HTR-8/SVneo (cell line): ENCODE measurements at regions not wholly inside any gene's neighbourhood (a gene's known extent, or its start where the extent isn't known, plus 50 kb on each side); places are given as distances from the start of the nearest gene placed in this dataset.

ENCODE experiments used
- DNase-seq: peaks from one replicate; pipeline ENCODE4 v3.0.0; 2011; ENCODE audit warnings: low spot score, mixed read lengths; ENCODE audit not compliant: insufficient read length
- FAIRE-seq: peaks from 2 replicates; lab custom pipeline; 2011; peaks lifted over from hg19 to GRCh38; lab: Jason Lieb, UNC

DNA sequence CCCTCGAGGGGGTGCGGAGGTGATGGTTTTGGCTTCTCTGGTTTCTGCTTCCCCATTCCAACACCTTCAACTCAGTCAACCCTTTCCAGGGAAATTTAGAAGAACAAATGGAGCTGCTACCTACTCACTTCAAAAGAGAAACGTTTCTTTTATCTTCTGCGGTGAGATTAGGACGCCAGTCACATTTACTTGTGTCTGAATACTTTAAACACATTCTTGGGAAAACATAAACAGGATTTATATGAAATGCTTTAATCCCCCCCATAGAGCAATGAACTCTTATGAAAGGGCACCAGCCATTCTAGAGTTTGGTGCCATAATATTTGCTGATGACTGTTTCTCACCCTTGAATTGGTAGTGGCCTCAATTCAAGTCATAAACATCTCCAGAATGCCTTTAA lies 253.2 kb upstream of the APCDD1 start:
- FAIRE-seq = no peak
- no peak for DNase-seq

DNA sequence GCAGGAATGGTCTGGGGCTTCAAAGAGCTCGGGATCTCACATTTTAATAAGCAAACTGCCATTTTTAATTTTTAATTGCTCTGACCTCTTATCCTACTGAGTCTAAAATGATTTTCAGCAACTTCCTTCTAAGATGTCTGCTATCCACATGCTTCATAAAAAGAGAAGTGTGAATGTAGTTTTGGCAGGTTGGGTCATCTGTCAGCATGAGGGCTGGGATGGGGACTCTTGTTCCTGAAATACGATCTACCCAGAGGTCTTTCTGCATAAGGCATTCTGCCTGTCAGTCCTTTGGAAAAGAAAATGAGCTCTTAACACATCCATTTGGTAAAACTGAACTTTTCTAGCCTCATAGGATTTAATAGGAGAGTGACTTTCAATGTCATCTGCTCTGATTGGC lies 252.8 kb upstream of the APCDD1 start:
- DNase-seq (no peak), FAIRE-seq (no peak)

DNA sequence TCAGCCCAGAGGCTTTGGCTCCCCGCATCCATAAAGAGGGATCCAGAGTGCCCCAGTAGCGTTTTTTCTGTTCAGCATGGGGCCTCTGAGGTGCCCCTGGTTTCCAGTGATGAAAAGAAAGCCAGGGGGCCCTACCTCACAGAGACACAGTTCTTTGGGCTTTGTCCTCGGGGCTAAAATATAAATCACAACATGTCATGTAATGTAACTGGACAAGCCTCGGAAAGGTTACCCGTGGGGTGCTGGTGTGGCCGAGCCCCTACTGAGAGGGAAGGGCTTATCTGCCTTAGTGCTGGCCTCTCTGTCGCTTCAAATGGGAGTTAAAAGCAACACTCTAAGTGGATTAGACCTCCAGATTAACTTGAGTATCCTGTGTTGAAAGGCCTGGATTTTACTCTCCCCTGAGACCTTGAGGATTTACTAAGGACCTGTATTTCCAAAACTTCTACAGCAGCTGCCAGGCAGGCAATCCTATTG lies 251.6 kb upstream of the APCDD1 start:
- FAIRE-seq (no peak), DNase-seq (no peak)

DNA sequence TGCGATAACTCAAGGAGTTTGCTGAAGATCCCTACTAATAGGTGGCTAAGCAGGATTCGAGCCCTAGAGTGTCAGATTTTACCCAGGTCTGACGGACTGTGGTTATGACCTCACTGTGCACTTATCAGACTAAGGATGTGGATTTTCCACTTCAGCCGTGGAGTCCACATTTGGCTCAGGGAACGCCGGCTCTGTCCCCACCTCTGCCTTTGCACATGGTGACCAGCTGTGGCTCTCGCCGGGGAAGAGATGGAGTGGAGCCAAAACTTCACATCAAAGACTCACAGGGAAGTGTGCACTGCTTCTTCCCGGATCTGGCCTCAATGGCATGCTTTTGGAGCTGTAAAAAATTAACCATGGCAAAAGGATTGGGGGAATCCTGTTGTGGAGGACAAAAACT lies 249.3 kb upstream of the APCDD1 start:
- FAIRE-seq (no peak), DNase-seq (no peak)

DNA sequence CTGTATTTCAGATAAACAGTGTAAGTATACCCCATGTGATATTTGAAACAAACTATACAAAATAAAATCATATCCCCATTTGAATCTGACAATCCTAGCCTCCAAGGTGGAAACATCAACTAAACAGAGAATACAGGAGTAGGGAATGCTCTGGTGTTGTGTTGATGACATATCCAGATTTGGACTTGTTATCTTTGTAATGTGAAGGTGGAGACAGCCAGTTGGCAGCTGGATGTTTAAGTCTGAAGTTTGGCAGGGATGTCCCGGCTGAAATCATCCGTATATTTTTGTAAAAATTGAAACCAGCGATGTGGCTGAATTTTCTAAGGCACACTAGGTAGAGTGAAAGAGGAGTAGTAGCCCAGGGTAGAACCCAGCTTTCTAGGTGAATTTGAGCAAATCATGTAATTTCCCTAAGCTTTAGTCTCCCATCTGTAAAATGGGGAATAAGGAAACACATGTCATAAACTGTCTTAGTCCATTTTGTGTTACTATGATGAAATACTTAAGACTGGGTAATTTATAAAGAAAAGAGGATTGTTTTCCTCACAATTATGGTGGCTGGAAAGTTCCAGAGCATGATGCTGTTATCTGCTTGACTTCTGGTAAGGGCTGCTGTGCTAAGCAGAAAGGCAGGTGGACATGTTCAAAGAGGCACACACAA lies 246.6 kb upstream of the APCDD1 start:
- DNase-seq = no peak
- no peak for FAIRE-seq

DNA sequence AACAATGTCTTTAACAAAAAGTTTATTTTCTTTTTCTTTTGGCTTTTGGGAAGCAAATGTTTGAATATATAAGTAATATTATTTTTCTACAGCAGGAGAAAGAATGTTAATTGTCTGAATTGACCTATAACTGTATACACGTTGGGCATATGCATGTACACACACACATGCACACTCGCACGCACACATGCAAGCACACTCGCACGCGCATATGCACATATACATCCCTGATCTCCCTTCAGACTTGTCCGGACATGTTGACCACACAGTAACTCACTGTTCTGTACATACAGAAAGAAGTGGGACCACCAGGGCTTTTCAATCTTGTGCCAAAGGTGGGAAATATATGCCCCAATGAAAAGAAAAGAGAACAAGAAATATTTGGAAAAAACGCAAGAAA lies 245.1 kb upstream of the APCDD1 start:
- FAIRE-seq = no peak
- DNase-seq = no peak

DNA sequence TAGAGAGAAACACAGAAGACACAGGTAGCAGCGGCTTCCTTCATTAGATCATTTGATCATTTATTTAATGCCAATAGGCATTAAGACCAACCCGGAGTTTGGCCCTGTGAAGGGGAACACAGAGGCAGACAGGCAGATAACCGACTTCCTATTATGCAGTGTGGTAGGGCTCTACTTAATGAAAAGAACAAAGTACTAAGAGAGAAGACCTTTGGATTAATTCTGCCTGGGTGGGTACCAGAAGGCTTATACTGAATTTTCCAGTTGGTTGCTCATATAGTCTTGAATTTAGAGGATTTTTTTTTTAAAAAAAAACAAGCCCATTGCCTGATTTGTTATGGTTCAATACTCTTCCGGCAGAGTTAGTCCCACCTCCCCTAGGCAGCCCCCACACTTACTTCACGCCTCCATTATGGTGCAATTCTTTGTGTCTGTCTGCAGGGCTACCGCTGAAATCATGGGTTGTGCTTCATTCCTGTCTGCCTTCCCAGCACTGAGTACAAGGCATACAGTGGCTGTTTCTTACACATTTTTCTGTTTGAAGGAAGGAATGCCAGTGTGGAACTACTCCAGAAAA lies 244.3 kb upstream of the APCDD1 start:
- DNase-seq (no peak), FAIRE-seq (no peak)

DNA sequence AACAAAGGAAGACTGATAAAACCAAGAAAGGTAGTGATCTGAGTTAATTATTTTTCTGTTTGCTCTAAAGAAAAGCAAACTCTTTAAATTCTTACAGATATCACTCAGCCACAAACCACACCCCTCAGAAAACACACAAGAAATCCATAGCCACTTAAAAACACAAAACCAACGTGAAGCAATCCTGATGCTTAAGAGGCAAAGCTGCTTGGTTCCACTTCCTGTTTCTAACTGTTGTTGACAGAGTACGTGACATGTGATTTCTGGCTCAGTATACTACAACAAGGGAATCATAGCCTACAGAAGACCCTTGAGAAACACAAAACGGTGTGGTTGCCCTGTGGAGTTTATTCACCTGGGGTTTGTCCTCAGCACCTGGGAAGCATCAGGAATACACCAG lies 240.9 kb upstream of the APCDD1 start:
- no peak for FAIRE-seq
- no peak for DNase-seq

DNA sequence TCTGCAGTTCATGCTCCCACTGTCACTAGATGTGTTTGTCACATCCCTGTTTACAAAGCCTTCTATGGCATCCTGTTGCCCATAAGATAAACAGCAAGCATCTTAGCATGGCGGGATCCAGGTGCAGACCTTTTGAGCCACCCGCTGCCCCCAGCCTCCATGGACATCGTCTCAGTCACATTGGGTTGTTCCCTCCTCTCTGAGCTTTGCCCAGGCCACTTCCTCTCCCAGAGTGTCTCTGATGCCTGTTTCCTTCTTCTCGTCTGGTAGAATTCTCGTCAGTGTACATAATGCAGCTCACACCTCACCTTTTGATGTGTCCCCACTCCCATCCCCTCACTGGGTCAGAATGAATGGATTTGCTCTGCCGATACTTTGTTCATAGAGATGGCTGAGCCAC lies 239.0 kb upstream of the APCDD1 start:
- no peak for FAIRE-seq
- no peak for DNase-seq

DNA sequence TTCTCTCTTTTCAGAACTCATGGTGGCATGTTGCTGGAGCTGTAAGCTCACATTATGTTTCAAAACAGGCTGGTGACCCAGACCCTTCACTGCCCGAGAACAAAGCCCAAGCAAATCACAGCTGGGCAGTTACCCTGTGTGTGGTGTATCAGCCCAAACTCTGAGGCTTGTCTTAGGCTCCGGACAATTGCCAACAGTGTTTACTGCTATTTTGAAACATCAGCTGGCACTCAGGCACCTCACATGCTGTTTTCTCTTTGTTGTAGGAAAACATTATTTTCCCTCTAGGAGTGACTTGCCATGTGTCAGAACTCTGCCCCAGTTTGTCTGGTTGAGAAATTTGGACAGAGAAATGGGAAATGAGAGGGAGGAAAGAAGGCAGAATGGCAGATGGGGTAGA lies 237.6 kb upstream of the APCDD1 start:
- no peak for FAIRE-seq
- no peak for DNase-seq

DNA sequence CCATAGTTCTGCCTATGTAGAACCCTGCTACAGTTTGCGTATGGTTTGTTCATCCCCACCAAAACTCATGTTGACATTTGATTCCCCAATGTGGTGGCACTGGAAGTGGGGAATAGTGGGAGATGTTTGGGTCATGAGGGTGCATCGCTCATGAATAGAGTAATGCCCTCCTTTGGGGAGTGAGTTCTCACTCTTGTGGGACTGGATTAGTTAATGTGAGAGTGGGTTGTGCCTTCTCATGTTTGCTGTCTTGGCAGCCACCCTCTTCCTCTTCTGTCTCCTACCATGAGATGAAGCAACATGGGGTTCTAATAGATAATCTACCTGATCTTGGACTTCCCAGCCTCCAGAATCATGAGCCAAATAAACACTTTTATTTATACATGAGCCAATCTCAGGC lies 237.2 kb upstream of the APCDD1 start:
- DNase-seq = no peak
- FAIRE-seq = no peak

DNA sequence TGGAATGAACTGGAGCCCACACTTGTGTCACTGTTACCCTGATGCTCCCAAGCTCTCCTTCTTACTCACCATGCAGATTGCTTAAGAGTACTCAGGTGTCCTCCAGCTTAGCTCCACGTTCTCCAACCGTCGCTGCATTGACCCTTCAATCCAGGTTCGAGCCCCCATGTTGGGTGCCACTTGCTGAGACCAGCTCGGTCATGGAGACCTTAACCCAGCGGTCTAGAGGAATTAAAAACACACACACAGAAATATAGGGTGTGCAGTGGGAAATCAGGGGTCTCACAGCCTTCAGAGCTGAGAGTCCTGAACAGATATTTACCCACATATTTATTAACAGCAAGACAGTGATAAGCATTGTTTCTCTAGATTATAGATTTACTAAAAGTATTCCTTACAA lies 229.1 kb upstream of the APCDD1 start:
- FAIRE-seq (no peak), DNase-seq (no peak)

DNA sequence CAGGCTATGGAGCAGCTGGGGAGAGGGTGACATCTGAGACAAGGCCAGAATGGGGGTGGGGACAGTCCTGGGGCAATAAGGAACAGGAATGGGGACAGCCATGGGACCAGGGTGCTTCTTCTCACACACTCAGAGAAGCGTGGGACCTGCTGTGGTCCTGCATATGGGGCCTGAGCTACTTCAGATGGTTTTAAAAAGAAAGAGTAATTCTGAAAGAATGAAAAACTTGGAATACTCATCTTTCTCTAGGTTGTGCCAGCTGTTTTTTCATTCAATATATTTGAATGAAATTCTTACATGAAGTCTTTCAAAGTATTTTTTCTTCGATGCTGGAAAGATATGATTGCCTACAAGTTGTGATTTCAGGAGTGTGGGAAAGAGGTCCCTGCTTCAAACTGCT lies 227.5 kb upstream of the APCDD1 start:
- no peak for DNase-seq
- FAIRE-seq = no peak

DNA sequence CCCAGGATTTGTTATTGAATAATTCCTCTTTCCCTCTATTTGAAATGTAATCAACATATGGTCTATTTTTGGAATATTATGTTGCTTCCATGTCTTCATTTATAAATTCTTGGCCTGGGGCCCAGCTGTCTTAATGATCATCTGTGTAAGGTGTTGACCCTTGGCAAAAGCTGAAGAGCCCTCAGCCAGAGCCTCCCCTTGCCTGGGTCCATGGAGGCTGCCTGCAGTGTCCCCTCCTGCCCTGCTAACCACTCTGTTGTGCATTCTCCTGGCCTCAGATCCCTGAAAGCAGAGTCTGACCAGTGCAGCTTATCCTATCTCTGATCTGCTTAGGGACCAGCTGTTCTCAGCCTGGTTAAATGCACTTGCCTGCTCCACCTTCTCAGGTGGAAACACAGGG lies 226.1 kb upstream of the APCDD1 start:
- DNase-seq (no peak), FAIRE-seq (no peak)

DNA sequence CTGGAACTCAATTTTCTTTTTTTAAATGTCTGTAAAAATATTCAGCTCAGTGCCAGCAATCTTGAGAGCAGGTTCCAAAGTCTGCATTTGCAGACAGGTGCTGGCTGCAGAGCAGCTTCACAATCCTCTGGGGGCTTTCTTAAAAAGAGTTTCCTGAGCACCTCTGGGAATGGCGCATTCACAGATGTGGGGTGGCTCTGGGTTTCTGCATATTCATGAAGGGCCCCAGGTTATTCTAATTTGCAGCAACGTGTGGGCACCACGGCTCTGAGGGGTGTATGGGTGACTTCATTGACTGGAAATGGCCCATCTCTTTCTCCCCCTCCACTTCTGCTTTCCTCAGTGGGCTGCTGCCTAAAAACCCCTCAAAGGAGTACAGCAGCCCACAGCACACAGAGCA lies 225.0 kb upstream of the APCDD1 start:
- FAIRE-seq = no peak
- no peak for DNase-seq

DNA sequence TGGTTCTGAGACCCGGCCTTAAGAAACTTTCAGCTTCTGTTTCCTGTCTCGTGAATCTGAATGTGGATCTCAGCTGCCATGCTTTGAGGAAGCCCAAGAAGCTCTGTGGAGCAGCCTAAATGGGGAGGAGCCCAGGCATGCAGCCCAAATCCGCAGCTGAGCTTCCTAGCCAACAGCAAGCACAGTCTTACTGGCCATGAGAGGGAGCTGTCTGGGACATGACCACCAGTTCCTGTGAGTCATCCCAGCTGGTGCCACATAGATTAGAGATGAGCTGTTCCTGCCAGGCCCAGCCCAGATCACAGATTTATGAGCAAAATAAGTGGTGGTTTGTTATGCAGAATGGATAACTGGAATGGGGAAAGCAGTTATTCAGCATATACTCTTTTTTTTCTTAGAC lies 224.4 kb upstream of the APCDD1 start:
- DNase-seq = peak; percentile 62
- peak; percentile 44 for FAIRE-seq

DNA sequence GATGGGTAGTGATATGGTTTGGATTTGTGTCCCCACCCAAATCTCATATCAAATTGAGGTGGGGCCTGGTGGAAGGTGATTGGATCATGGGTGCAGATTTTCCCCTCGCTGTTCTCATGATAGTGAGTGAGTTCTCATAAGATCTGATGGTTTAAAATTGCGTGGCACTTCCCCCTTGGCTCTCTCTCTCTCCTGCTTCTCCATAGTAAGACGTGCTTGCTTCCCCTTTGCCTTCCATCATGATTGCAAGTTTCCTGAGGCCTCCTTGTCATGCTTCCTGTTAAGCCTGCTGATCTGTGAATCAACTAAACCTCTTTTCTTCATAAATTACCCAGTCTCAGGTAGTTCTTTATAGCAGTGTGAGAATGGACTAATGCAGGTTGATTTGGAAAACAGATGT lies 223.2 kb upstream of the APCDD1 start:
- FAIRE-seq = no peak

DNA sequence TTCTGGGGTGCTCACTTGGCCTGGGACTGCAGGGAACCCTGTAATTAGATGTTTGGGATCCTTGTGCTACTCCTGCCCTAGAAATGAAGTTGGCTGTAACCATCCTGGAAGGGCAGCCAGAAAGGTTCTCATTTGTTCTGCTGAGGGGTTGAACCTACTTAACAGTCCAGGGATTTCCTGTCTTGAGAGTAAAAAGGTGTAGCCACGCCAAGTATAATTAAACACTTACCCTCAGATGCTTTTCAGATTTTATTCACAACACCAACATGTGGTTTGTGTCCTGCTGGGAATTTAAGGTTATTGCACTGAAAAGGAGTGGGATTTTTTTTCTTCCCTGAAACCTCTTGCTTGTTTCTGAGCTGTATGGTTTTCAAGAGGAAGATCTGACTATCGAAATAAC lies 222.4 kb upstream of the APCDD1 start:
- DNase-seq = no peak
- FAIRE-seq = no peak

More for the DNA sequence above, 223.2 kb upstream of the APCDD1 start:
- no peak for DNase-seq

DNA sequence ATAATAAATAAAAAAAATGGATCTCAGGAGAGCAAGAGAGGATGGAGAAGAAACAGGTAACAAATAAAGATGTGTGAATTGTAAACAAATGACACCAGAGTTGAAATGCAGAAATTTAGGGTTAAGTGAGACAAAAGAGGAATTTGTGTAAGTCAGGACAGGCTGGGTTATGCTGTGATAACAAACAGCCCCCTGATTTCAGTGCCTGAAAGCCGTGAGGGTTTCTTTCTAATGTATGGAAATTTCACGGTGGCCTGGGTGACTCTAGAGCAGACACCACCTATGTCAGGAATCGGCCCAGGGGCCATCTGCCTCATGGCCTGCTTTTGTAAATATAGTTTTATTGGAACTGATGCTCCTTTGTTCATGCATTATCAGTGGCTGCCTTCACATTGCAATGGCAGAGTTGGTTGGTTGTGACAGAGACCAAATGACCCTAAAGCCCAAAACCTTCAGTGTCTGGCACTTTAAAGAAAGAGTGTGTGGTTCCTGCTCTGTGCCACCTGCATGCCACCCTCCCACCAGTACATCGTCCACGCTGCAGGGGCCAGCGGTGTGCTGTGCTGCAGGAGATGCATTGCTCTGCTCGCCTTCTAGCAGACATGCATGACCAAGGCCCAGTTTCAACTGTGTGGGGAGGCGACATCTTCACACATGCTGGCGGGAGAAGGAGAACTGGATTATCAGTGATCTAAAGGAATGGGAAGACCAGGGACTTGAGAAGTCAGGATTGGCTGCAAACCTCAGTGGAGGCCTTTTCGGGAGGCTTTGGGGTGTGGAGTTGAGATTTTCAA lies 221.2 kb upstream of the APCDD1 start:
- no peak for FAIRE-seq
- no peak for DNase-seq

DNA sequence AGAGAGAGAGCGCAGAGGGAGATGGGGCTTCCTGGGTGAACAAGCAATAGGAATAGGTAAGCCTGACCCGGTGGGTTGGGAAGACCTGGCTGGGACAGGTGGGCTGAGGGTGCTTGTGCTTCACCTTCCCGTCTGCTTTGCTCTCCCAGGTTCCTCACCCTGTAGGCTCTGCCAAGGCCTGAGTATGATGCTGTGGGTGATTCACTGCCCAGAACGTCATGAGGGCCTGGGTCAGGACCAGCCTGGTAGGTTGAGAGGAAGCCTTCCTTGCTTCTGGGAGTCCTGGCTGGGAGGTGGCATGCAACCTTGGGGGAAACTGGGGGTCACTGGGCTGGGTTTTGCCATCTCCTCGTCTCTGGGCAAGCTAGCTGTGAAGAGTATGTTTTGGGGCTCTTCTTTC lies 220.2 kb upstream of the APCDD1 start:
- FAIRE-seq = no peak
- no peak for DNase-seq

DNA sequence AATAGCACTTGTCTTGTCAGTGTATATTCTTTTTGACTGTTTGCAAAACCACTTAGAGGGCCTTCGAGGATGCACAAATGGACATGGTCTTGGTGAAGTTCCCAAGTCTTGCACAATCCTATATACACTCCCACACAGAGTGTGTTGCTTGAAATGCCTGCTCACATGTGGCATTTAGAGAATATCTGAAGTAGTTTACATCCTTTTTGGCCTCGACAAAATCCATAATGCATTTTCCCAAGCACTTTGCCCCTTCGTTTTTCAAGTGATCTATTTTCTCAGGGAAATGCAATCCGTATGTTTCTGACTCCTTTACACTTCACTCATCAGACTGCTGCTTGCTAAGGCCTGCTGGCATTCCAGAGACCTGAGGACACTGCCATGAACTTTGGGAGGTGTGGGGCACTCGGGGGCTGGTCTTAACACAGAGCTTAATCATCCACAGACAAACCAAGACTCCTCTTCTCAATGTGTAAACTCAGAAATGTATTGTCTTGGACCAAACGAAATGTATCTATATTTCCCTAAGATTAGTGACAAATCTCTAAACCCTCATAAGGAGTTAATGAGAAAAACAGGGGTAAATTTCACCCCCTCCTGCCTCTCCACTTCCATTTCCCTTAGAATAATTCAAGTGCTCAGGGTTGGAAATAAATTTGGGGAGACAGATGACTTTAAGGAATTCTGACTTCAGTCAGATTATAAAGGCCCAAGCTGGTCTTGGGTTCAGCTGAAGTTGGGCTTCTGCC lies 219.3 kb upstream of the APCDD1 start:
- peak; percentile 60 for FAIRE-seq
- DNase-seq = peak; percentile 48
